K562 (cell line): ENCODE measurements at regions not wholly inside any gene's neighbourhood (a gene's known extent, or its start where the extent isn't known, plus 50 kb on each side); places are given as distances from the start of the nearest gene placed in this dataset.

Experiments used
- CREB1 ChIP-seq, 2 experiments: sonication (generic) in 1 of 2; formaldehyde crosslinking in 1 of 2; IDR thresholded peaks; 2 replicates each; pipeline versions ENCODE4 v1.6.1 to v1.8.0; 2012 to 2022; ENCODE audit warnings: inconsistent platforms in 1 of 2, mild to moderate bottlenecking in 1 of 2, missing genetic modification reagents in 1 of 2, moderate library complexity in 1 of 2
- NEUROD1 ChIP-seq: fragments of 150-350 bp; IDR thresholded peaks from 2 replicates; pipeline ENCODE4 v1.6.1; 2014; ENCODE audit warnings: borderline replicate concordance, low read length, low read depth; ENCODE audit not compliant: partially characterized antibody
- SREBF2 ChIP-seq: sonication (generic); formaldehyde crosslinking; IDR thresholded peaks from 2 replicates; pipeline ENCODE4 v1.4.0; 2020; ENCODE audit warnings: mild to moderate bottlenecking, missing genetic modification reagents
- TCF3 ChIP-seq: sonication (generic); formaldehyde crosslinking; IDR thresholded peaks from 2 replicates; pipeline ENCODE4 v1.4.0; 2020; ENCODE audit warnings: mild to moderate bottlenecking, missing genetic modification reagents
- ZNF699 ChIP-seq: fragments of 250-450 bp; sonication (Bioruptor Pico); IDR thresholded peaks from 2 replicates; pipeline ENCODE4 v1.8.0; 2021; ENCODE audit warnings: mild to moderate bottlenecking, moderate library complexity; ENCODE audit not compliant: insufficient replicate concordance
- TF ChIP-seq, protein P1 (sequence below): fragments of 450-650 bp; formaldehyde crosslinking; conservative IDR thresholded peaks from 2 replicates; pipeline ENCODE4 v1.4.0; 2022; ENCODE audit warnings: mild to moderate bottlenecking, missing genetic modification characterization

DNA sequence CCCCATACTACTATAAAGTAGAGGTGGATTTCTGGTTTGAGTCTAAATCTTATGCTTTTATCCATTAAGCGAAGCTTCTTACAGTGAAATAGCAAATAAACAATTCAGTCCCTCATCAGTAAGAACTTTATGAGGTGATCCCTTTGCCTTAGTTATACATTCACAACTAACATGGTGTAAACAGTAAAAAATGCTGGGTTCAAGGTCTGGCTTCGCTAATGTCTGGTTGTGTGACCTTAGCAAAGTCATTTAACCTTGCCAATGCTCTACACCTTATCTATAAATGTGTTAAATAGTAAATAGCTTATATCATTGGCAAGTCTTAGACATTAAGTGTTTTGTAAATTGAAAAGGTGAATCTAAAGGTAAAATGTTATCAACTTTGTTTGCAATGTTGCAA, 475.4 kb downstream of the LMO4 start:
- TF ChIP-seq SREBF2 (no peak), CREB1 (IDR thresholded peaks at IDR 0.05) (no peak), CREB1 (CRISPR knock-in tag; IDR thresholded peaks at IDR 0.05) (no peak), ZNF699 (CRISPR knock-in tag) (no peak), TCF3 (CRISPR knock-in tag) (no peak), NEUROD1 (no peak)
- TF ChIP-seq, protein P1, sequence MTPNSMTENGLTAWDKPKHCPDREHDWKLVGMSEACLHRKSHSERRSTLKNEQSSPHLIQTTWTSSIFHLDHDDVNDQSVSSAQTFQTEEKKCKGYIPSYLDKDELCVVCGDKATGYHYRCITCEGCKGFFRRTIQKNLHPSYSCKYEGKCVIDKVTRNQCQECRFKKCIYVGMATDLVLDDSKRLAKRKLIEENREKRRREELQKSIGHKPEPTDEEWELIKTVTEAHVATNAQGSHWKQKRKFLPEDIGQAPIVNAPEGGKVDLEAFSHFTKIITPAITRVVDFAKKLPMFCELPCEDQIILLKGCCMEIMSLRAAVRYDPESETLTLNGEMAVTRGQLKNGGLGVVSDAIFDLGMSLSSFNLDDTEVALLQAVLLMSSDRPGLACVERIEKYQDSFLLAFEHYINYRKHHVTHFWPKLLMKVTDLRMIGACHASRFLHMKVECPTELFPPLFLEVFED (CRISPR knock-in tag) = no peak
